ENCODE measurements at regions not wholly inside any gene's neighbourhood (a gene's known extent, or its start where the extent isn't known, plus 50 kb on each side); places are given as distances from the start of the nearest gene placed in this dataset.
A peak's percentile ranks its signal among the peaks of the same experiment; 100 is the strongest.

DNA sequence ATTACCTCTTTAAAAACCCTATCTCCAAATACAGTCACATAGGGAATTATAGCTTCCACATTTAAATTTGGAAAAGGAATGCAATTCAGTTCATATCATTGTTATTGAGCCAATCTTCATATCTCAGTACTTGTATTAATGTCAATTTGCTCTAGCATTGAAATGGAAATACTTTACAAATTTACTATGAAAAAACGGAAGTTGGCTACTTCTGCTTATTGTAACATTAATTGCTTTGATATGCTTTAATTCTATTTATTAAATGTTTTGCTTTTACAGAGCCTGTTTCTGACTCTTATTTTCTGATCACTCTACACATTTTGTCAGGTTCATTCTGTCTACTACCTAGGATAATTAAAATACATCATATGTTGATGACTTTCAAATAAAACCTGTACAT is 412.6 kb downstream of the KCNJ3 start:
- no peaks in the 10 kb centered on the region for H3K4me1 ChIP-seq
- TF ChIP-seq MAZ (IDR thresholded peaks at IDR 0.05; ENCODE audit: borderline replicate concordance, low read depth, low read length) (no peak), RARB (CRISPR knock-in tag; IDR thresholded peaks at IDR 0.05) (no peak), GATA3 (IDR thresholded peaks at IDR 0.05; ENCODE audit: borderline replicate concordance) (no peak), HDAC2 (IDR thresholded peaks at IDR 0.05) (no peak), MAX (IDR thresholded peaks at IDR 0.05) (no peak), ESRRA (IDR thresholded peaks at IDR 0.05; ENCODE audit: borderline replicate concordance, low read length) (no peak), HOXA7 (CRISPR knock-in tag; IDR thresholded peaks at IDR 0.05) (no peak), FOSB (CRISPR knock-in tag; IDR thresholded peaks at IDR 0.05) (no peak), CBX2 (IDR thresholded peaks at IDR 0.05; ENCODE audit: borderline replicate concordance, low read depth) (no peak), NPAS2 (CRISPR knock-in tag; IDR thresholded peaks at IDR 0.05; ENCODE audit: borderline replicate concordance) (no peak), EHF (CRISPR knock-in tag; IDR thresholded peaks at IDR 0.05) (no peak), ZSCAN20 (CRISPR knock-in tag; IDR thresholded peaks at IDR 0.05) (no peak), SREBF2 (IDR thresholded peaks at IDR 0.05) (no peak), KDM1A (IDR thresholded peaks at IDR 0.05; ENCODE audit: low read depth) (no peak), ZNF302 (CRISPR knock-in tag; IDR thresholded peaks at IDR 0.05) (no peak)
- TF ChIP-seq, protein P1, sequence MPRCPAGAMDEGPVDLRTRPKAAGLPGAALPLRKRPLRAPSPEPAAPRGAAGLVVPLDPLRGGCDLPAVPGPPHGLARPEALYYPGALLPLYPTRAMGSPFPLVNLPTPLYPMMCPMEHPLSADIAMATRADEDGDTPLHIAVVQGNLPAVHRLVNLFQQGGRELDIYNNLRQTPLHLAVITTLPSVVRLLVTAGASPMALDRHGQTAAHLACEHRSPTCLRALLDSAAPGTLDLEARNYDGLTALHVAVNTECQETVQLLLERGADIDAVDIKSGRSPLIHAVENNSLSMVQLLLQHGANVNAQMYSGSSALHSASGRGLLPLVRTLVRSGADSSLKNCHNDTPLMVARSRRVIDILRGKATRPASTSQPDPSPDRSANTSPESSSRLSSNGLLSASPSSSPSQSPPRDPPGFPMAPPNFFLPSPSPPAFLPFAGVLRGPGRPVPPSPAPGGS (IDR thresholded peaks at IDR 0.05), result no peak
- 34% methylated on average over 1 of the region's 1 CpG for WGBS (ENCODE audit: missing lambda C conversion rate)
- no peak for FAIRE-seq
- H3K4me3 ChIP-seq, result no peak overlapping the region
- no peak overlapping the region for H3K4me2 ChIP-seq
- no peak overlapping the region for H3K27ac ChIP-seq
- ChIA-PET POLR2A (no interaction called here), CTCF (no interaction called here)
- H3K9me3 ChIP-seq, result 0 out of 3 replicates have a peak, but pooled peaks cover 3% of the 10 kb centered on the region
- DNase-seq (ENCODE audit: low read depth in 1 of 2, low spot score in 1 of 2), result no peak
- no peak for ATAC-seq

- ATAC-seq (no peak), FAIRE-seq (no peak), DNase-seq (ENCODE audit: low read depth in 1 of 2, low spot score in 1 of 2) (no peak)
- no peak for TF ChIP-seq HOXB13 (CRISPR knock-in tag; IDR thresholded peaks at IDR 0.05; ENCODE audit: low read depth)
- TF ChIP-seq NR3C1 (IDR thresholded peaks at IDR 0.05), result no peak
- TF ChIP-seq MAFK (IDR thresholded peaks at IDR 0.05; ENCODE audit: partially characterized antibody), result peak; percentile 50
- no peak for TF ChIP-seq FOXS1 (CRISPR knock-in tag; IDR thresholded peaks at IDR 0.05)
- no peak for TF ChIP-seq CHD4 (IDR thresholded peaks at IDR 0.05; ENCODE audit: borderline replicate concordance)
- no peak for TF ChIP-seq CBX2 (IDR thresholded peaks at IDR 0.05; ENCODE audit: borderline replicate concordance, low read depth)
- TF ChIP-seq, protein P2, sequence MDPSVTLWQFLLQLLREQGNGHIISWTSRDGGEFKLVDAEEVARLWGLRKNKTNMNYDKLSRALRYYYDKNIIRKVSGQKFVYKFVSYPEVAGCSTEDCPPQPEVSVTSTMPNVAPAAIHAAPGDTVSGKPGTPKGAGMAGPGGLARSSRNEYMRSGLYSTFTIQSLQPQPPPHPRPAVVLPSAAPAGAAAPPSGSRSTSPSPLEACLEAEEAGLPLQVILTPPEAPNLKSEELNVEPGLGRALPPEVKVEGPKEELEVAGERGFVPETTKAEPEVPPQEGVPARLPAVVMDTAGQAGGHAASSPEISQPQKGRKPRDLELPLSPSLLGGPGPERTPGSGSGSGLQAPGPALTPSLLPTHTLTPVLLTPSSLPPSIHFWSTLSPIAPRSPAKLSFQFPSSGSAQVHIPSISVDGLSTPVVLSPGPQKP (IDR thresholded peaks at IDR 0.05; ENCODE audit: low read depth, low read length), result no peak
- ChIA-PET CTCF (no interaction called here), POLR2A (no interaction called here)
- H3K27ac ChIP-seq, result no peak overlapping the region
- H3K4me3 ChIP-seq, result no peak overlapping the region
- 0 out of 3 replicates have a peak, but pooled peaks cover 3% of the 10 kb centered on the region for H3K9me3 ChIP-seq
- WGBS (ENCODE audit: missing lambda C conversion rate), result 31% methylated on average over 1 of the region's 1 CpG
- H3K4me1 ChIP-seq, result no peaks in the 10 kb centered on the region
- no peak overlapping the region for H3K4me2 ChIP-seq
Observed at GRCh38 chr2:155109527-155109926, 411.0 kb downstream of the KCNJ3 start.

DNA sequence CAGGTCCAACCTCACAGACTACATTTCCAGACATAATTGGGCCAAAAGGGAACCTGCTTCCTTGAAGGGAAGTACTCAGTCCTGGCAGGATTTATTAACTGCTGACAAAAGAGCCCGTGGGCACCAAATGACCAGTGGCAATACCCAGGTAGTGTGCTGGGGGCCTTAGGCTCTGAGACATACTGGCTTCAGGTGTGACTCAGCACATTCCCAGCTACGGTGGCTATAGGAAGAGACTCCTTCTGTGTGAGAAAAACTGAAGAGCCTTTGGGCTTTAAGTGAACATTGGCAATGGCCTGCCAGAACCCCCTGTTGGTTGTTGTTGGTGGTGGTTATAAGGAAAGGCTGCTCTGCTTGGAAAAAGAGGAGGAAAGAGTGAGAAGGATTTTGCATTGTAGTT is 401.8 kb downstream of the KCNJ3 start:
- Histone ChIP-seq H3K4me2 (no peak overlapping the region), H3K9me3 (no peaks in the 10 kb centered on the region), H3K4me3 (no peak overlapping the region), H3K4me1 (no peaks in the 10 kb centered on the region), H3K27ac (no peak overlapping the region)
- DNase-seq (ENCODE audit: low read depth in 1 of 2, low spot score in 1 of 2) (peak in 1 of 2 experiments; percentile 13), ATAC-seq (no peak), FAIRE-seq (no peak)
- WGBS (ENCODE audit: missing lambda C conversion rate), result 30% methylated on average over 2 of the region's 2 CpGs
- ChIA-PET CTCF (no interaction called here), POLR2A (no interaction called here)
- TF ChIP-seq HMGXB4 (CRISPR knock-in tag; IDR thresholded peaks at IDR 0.05; ENCODE audit: borderline replicate concordance) (no peak), EP300 (IDR thresholded peaks at IDR 0.05) (no peak), MAX (IDR thresholded peaks at IDR 0.05) (no peak), MAFK (IDR thresholded peaks at IDR 0.05; ENCODE audit: partially characterized antibody) (peak; percentile 18), ZNF302 (CRISPR knock-in tag; IDR thresholded peaks at IDR 0.05) (no peak), HOXA7 (CRISPR knock-in tag; IDR thresholded peaks at IDR 0.05) (no peak)
- TF ChIP-seq, protein P3, sequence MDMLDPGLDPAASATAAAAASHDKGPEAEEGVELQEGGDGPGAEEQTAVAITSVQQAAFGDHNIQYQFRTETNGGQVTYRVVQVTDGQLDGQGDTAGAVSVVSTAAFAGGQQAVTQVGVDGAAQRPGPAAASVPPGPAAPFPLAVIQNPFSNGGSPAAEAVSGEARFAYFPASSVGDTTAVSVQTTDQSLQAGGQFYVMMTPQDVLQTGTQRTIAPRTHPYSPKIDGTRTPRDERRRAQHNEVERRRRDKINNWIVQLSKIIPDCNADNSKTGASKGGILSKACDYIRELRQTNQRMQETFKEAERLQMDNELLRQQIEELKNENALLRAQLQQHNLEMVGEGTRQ (IDR thresholded peaks at IDR 0.05), result no peak

All from A549 (cell line).